ENCODE measurements at regions not wholly inside any gene's neighbourhood (a gene's known extent, or its start where the extent isn't known, plus 50 kb on each side); places are given as distances from the start of the nearest gene placed in this dataset.
A peak's percentile ranks its signal among the peaks of the same experiment; 100 is the strongest.

GRCh38 chr9:99732715-99733114 is 89.0 kb upstream of the NR4A3 start:
- peaks cover 0 to 13% of the 10 kb centered on the region in 2 donors for H3K4me1 ChIP-seq
- intact Hi-C loops (cut with DNase I) = no loop called here
- H3K9me3 ChIP-seq = no peaks in the 10 kb centered on the region
- H3K27me3 ChIP-seq = no peaks in the 10 kb centered on the region
- DNase-seq = peak in 1 of 4 donors; percentile 13
- no peak for TF ChIP-seq CTCF (IDR thresholded peaks at IDR 0.05)
- peak; percentile 46 for ATAC-seq
- H3K4me3 ChIP-seq = no peak overlapping the region
- H3K36me3 ChIP-seq = no peaks in the 10 kb centered on the region
- no peak overlapping the region for H3K27ac ChIP-seq

DNA sequence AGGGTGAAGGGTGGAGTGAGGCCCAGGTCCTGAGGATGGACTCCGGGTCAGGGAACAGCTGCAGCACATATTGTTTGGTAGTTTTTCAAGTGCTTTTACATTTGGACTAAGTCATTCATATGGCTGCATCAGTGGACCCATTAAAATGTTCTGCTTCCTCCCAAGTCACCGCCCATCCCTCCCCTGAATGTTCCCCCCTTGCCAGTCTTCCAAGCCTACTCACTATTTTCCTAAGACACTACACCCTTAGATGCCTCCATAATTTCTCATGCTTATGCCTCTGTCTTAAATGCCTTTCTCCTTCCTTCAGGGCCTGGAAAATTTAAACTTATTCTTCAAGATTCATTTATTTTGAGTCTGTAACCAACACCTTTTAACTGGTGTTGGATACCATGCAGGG is 86.6 kb upstream of the NR4A3 start:
- Histone ChIP-seq H3K36me3 (no peaks in the 10 kb centered on the region), H3K4me1 (peaks cover 0 to 13% of the 10 kb centered on the region in 2 donors), H3K27me3 (no peaks in the 10 kb centered on the region), H3K9me3 (no peaks in the 10 kb centered on the region), H3K27ac (no peak overlapping the region), H3K4me3 (no peak overlapping the region)
- no peak for TF ChIP-seq CTCF (IDR thresholded peaks at IDR 0.05)
- ATAC-seq = no peak
- DNase-seq = no peak
- intact Hi-C loops (cut with DNase I) = no loop called here

DNA sequence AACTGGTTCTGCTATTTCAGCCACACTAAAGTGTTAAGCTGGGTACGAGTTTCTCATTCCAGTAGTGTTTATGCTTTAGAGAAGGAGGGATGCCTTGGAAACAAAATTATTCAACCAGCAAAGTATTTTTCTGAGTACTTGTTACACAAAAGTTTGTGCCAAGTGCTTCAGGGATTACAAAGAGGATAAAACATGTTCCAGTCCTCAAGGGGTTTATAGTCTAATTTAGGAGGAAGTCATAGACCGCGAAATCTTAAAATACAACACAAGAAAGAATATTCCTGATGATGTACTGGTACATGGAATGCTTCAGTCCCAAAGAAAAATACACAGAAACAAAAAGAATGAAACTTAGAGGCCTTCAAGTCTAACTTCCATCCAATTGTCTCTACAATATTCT is 85.4 kb upstream of the NR4A3 start:
- no peaks in the 10 kb centered on the region for H3K27me3 ChIP-seq
- no peak for TF ChIP-seq CTCF (IDR thresholded peaks at IDR 0.05)
- H3K27ac ChIP-seq = no peak overlapping the region
- DNase-seq = no peak
- H3K4me1 ChIP-seq = peaks cover 0 to 13% of the 10 kb centered on the region in 2 donors
- no peak overlapping the region for H3K4me3 ChIP-seq
- no peak for ATAC-seq
- H3K36me3 ChIP-seq = no peaks in the 10 kb centered on the region
- intact Hi-C loops (cut with DNase I) = no loop called here
- no peaks in the 10 kb centered on the region for H3K9me3 ChIP-seq

GRCh38 chr9:99737649-99738048 is 84.0 kb upstream of the NR4A3 start:
- intact Hi-C loops (cut with DNase I) = no loop called here
- ATAC-seq (no peak), DNase-seq (no peak)
- Histone ChIP-seq H3K36me3 (no peaks in the 10 kb centered on the region), H3K4me3 (no peak overlapping the region), H3K4me1 (peaks cover 0 to 5% of the 10 kb centered on the region in 2 donors), H3K27me3 (no peaks in the 10 kb centered on the region), H3K27ac (no peak overlapping the region), H3K9me3 (no peaks in the 10 kb centered on the region)
- no peak for TF ChIP-seq CTCF (IDR thresholded peaks at IDR 0.05)

GRCh38 chr9:99743006-99743405 is 78.7 kb upstream of the NR4A3 start:
- H3K9me3 ChIP-seq = no peaks in the 10 kb centered on the region

More at GRCh38 chr9:99743006-99743405, 78.7 kb upstream of the NR4A3 start:
- no peak for DNase-seq
- no peaks in the 10 kb centered on the region for H3K36me3 ChIP-seq
- H3K27me3 ChIP-seq = no peaks in the 10 kb centered on the region
- no peak for ATAC-seq
- TF ChIP-seq CTCF (IDR thresholded peaks at IDR 0.05) = no peak
- no peaks in the 10 kb centered on the region for H3K4me1 ChIP-seq
- no peak overlapping the region for H3K4me3 ChIP-seq
- no peak overlapping the region for H3K27ac ChIP-seq
- intact Hi-C loops (cut with DNase I) = no loop called here

Data from left lung (tissue), 4 donors.